ENCODE measurements at regions not wholly inside any gene's neighbourhood (a gene's known extent, or its start where the extent isn't known, plus 50 kb on each side); places are given as distances from the start of the nearest gene placed in this dataset.

GRCh38 chr20:60957621-60958020 is 294.4 kb upstream of the CDH4 start:
- H3K4me1 ChIP-seq (ENCODE audit: control insufficient read depth in 2 of 3, insufficient read depth in 2 of 3, low read depth in 1 of 3, low read length in 3 of 3), result no peaks in the 10 kb centered on the region
- H3K27me3 ChIP-seq (ENCODE audit: control insufficient read depth, insufficient read depth, low read length), result no peaks in the 10 kb centered on the region
- no peak overlapping the region for H3K9ac ChIP-seq (ENCODE audit: low read length in 3 of 3)
- intact Hi-C loops (cut with DNase I), result no loop called here
- TF ChIP-seq, protein P1, sequence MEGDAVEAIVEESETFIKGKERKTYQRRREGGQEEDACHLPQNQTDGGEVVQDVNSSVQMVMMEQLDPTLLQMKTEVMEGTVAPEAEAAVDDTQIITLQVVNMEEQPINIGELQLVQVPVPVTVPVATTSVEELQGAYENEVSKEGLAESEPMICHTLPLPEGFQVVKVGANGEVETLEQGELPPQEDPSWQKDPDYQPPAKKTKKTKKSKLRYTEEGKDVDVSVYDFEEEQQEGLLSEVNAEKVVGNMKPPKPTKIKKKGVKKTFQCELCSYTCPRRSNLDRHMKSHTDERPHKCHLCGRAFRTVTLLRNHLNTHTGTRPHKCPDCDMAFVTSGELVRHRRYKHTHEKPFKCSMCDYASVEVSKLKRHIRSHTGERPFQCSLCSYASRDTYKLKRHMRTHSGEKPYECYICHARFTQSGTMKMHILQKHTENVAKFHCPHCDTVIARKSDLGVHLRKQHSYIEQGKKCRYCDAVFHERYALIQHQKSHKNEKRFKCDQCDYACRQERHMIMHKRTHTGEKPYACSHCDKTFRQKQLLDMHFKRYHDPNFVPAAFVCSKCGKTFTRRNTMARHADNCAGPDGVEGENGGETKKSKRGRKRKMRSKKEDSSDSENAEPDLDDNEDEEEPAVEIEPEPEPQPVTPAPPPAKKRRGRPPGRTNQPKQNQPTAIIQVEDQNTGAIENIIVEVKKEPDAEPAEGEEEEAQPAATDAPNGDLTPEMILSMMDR (IDR thresholded peaks at IDR 0.05; ENCODE audit: borderline replicate concordance, extremely low read depth, insufficient read depth), result no peak
- no peak overlapping the region for H3K27ac ChIP-seq (ENCODE audit: low read depth in 2 of 2, low read length in 2 of 2)
- DNase-seq (no peak), FAIRE-seq (no peak)
- no peak overlapping the region for H3K4me3 ChIP-seq (ENCODE audit: low read length in 3 of 3)
- H3K9me3 ChIP-seq (ENCODE audit: control insufficient read depth in 2 of 3, insufficient read depth in 1 of 3, low read length in 3 of 3), result no peaks in the 10 kb centered on the region
- H3K36me3 ChIP-seq (ENCODE audit: control insufficient read depth in 2 of 3, insufficient read depth in 3 of 3, low read length in 3 of 3), result no peaks in the 10 kb centered on the region

DNA sequence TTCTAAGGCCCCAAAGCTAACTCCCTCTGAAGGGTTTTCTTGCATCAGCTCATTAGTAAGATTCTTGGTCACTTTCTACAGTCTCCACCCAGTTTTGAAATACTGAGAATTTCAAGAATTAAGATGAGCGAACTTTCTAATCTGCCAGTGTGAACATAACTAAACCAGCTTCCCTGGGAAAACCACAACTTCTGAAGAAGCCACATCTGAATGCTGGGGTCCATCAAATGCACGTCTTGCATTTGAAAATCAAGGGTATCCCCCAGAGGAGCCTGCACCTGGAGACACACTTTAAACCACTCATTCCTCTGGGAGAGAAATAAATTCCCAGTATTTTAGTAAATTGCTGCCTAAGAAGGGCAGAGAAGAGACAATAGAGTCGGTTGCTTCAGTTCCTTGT is 292.1 kb upstream of the CDH4 start:
- DNase-seq (no peak), FAIRE-seq (no peak)
- TF ChIP-seq, protein P1 (IDR thresholded peaks at IDR 0.05; ENCODE audit: borderline replicate concordance, extremely low read depth, insufficient read depth), result no peak
- no peak overlapping the region for H3K27ac ChIP-seq (ENCODE audit: low read depth in 2 of 2, low read length in 2 of 2)
- no peaks in the 10 kb centered on the region for H3K4me1 ChIP-seq (ENCODE audit: control insufficient read depth in 2 of 3, insufficient read depth in 2 of 3, low read depth in 1 of 3, low read length in 3 of 3)
- H3K9me3 ChIP-seq (ENCODE audit: control insufficient read depth in 2 of 3, insufficient read depth in 1 of 3, low read length in 3 of 3), result no peaks in the 10 kb centered on the region
- no peak overlapping the region for H3K9ac ChIP-seq (ENCODE audit: low read length in 3 of 3)
- no peak overlapping the region for H3K4me3 ChIP-seq (ENCODE audit: low read length in 3 of 3)
- no peaks in the 10 kb centered on the region for H3K27me3 ChIP-seq (ENCODE audit: control insufficient read depth, insufficient read depth, low read length)
- H3K36me3 ChIP-seq (ENCODE audit: control insufficient read depth in 2 of 3, insufficient read depth in 3 of 3, low read length in 3 of 3), result no peaks in the 10 kb centered on the region
- intact Hi-C loops (cut with DNase I), result no loop called here

DNA sequence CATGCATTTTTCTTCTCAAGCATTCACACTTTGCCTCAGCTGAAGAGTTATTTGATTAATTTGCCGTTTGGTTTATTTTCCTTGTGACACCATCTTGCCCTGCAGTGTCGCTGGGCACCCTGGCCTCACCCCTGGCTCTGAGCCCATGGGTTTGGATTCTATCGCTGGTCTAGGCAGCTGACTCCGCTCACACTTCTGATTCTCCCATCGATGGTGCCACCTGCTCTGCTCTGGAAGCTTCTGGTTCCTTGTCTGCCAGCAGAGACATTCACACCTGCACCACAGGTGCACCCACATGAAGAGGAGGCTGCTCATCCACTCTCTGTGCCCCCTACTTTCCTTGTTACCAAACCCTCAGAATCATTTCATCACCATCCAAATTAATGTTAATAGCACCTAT is 291.6 kb upstream of the CDH4 start:
- H3K9me3 ChIP-seq (ENCODE audit: control insufficient read depth in 2 of 3, insufficient read depth in 1 of 3, low read length in 3 of 3), result no peaks in the 10 kb centered on the region
- DNase-seq (no peak), FAIRE-seq (no peak)
- no peak overlapping the region for H3K4me3 ChIP-seq (ENCODE audit: low read length in 3 of 3)
- no peak overlapping the region for H3K9ac ChIP-seq (ENCODE audit: low read length in 3 of 3)
- intact Hi-C loops (cut with DNase I), result no loop called here
- H3K27ac ChIP-seq (ENCODE audit: low read depth in 2 of 2, low read length in 2 of 2), result no peak overlapping the region
- no peaks in the 10 kb centered on the region for H3K27me3 ChIP-seq (ENCODE audit: control insufficient read depth, insufficient read depth, low read length)
- H3K4me1 ChIP-seq (ENCODE audit: control insufficient read depth in 2 of 3, insufficient read depth in 2 of 3, low read depth in 1 of 3, low read length in 3 of 3), result no peaks in the 10 kb centered on the region
- H3K36me3 ChIP-seq (ENCODE audit: control insufficient read depth in 2 of 3, insufficient read depth in 3 of 3, low read length in 3 of 3), result no peaks in the 10 kb centered on the region
- TF ChIP-seq, protein P1 (IDR thresholded peaks at IDR 0.05; ENCODE audit: borderline replicate concordance, extremely low read depth, insufficient read depth), result no peak

DNA sequence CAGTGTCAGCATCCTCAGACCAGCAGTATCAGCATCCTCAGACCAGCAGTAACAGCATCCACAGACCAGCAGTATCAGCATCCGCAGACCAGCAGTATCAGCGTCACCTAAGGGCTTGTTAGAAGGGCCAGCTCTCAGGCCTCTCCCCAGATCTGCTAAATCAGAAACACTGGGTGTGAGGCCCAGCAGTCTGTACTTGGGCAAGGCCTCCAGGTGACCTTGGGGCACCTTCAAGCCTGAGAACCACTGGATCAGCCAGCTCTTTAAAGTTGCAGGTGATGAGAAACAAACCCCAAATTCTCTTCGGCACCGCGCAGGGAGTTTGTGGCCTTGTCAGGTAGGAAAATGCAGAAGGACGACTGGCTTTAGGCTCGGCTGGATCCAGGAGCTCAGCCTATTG is 290.5 kb upstream of the CDH4 start:
- no peaks in the 10 kb centered on the region for H3K27me3 ChIP-seq (ENCODE audit: control insufficient read depth, insufficient read depth, low read length)
- no peak for FAIRE-seq
- DNase-seq, result no peak
- no peak overlapping the region for H3K4me3 ChIP-seq (ENCODE audit: low read length in 3 of 3)
- no peaks in the 10 kb centered on the region for H3K9me3 ChIP-seq (ENCODE audit: control insufficient read depth in 2 of 3, insufficient read depth in 1 of 3, low read length in 3 of 3)
- TF ChIP-seq, protein P1 (IDR thresholded peaks at IDR 0.05; ENCODE audit: borderline replicate concordance, extremely low read depth, insufficient read depth), result no peak
- no peak overlapping the region for H3K27ac ChIP-seq (ENCODE audit: low read depth in 2 of 2, low read length in 2 of 2)
- no peak overlapping the region for H3K9ac ChIP-seq (ENCODE audit: low read length in 3 of 3)
- intact Hi-C loops (cut with DNase I), result no loop called here
- no peaks in the 10 kb centered on the region for H3K36me3 ChIP-seq (ENCODE audit: control insufficient read depth in 2 of 3, insufficient read depth in 3 of 3, low read length in 3 of 3)
- no peaks in the 10 kb centered on the region for H3K4me1 ChIP-seq (ENCODE audit: control insufficient read depth in 2 of 3, insufficient read depth in 2 of 3, low read depth in 1 of 3, low read length in 3 of 3)

Measured in kidney (tissue), 13 donors.